Spleen (tissue), 7 donors: ENCODE measurements at regions not wholly inside any gene's neighbourhood (a gene's known extent, or its start where the extent isn't known, plus 50 kb on each side); places are given as distances from the start of the nearest gene placed in this dataset.

Source experiments
- CTCF ChIP-seq, 11 experiments: fragments of 200-600 bp in 7 of 11; fragments of 450-650 bp in 4 of 11; sonication (generic) in 4 of 11; IDR thresholded peaks in 8 of 11; conservative IDR thresholded peaks in 3 of 11; 1 replicate in 7 of 11; 2 replicates in 4 of 11; pipeline versions ENCODE4 v1.4.0 to v1.8.0; 2016 to 2021; ENCODE audit warnings: antibody characterized with exemption in 11 of 11, inconsistent platforms in 4 of 11, mild to moderate bottlenecking in 1 of 11
- POLR2A ChIP-seq, 3 donors: fragments of 450-650 bp; IDR thresholded peaks; one replicate each; pipeline ENCODE4 v1.5.1; 2017; ENCODE audit warnings: antibody characterized with exemption in 3 of 3, mild to moderate bottlenecking in 1 of 3
- POLR2AphosphoS5 ChIP-seq, 3 donors: sonication (generic); formaldehyde crosslinking; IDR thresholded peaks; one replicate each; pipeline ENCODE4 v1.5.1; 2017; ENCODE audit warnings: antibody characterized with exemption in 3 of 3
- donor health status: DM: no; HTN: no; CAD: no; lungs with moderate emphysema.
- donor health status: DM: no; HTN: no; CAD: no.
- donor health status: DM: no; HTN: no; CAD: no.

GRCh38 chrX:10106806-10107205, 50.0 kb upstream of the CLCN4 start:
- TF ChIP-seq CTCF (IDR thresholded peaks at IDR 0.05 in 8 of 11, conservative IDR thresholded peaks at IDR 0.05 in 3 of 11) (no peak), POLR2AphosphoS5 (IDR thresholded peaks at IDR 0.05) (peak in 1 of 3 donors; percentile 37), POLR2A (IDR thresholded peaks at IDR 0.05) (peak in 1 of 3 donors; percentile 12)
